DMS114 treated with DMSO at 0.1 percent for 48 hours (cell line): ENCODE measurements at regions not wholly inside any gene's neighbourhood (a gene's known extent, or its start where the extent isn't known, plus 50 kb on each side); places are given as distances from the start of the nearest gene placed in this dataset.
A peak's percentile ranks its signal among the peaks of the same experiment; 100 is the strongest.
"Not testable (repeated sequence)": the region's sequence is repeated elsewhere in the genome, so short reads cannot be mapped to it uniquely, and the experiment has no call there.

Source experiments
- DNase-seq: peaks from one replicate; lab custom pipeline; 2025; ENCODE audit not compliant: unreplicated experiment; lab: John Stamatoyannopoulos, UW

- no peak for DNase-seq
These were observed 442.0 kb downstream of the MDFIC start for GRCh38 chr7:115363916-115364315.

- no peak for DNase-seq
These were observed 438.1 kb downstream of the MDFIC start for GRCh38 chr7:115359955-115360354.

GRCh38 chr7:115359119-115359518, 437.2 kb downstream of the MDFIC start:
- no peak for DNase-seq

GRCh38 chr7:115357703-115357999, 435.8 kb downstream of the MDFIC start:
- no peak for DNase-seq

- DNase-seq: no peak
These were observed 435.3 kb downstream of the MDFIC start for GRCh38 chr7:115356999-115357702.

- DNase-seq: peak; percentile 8
These were observed 434.3 kb downstream of the MDFIC start for GRCh38 chr7:115356139-115356746.

GRCh38 chr7:115354925-115355324, 433.0 kb downstream of the MDFIC start:
- no peak for DNase-seq

- no peak for DNase-seq
These were observed 430.5 kb downstream of the MDFIC start for GRCh38 chr7:115352375-115352774.

GRCh38 chr7:115350764-115351163, 428.9 kb downstream of the MDFIC start:
- no peak for DNase-seq

- no peak for DNase-seq
These were observed 427.7 kb downstream of the MDFIC start for GRCh38 chr7:115349635-115350034.

GRCh38 chr7:115346685-115347084, 424.8 kb downstream of the MDFIC start:
- DNase-seq: no peak

GRCh38 chr7:115340828-115341227, 418.9 kb downstream of the MDFIC start:
- peak; percentile 1 for DNase-seq

GRCh38 chr7:115338016-115338415, 416.1 kb downstream of the MDFIC start:
- no peak for DNase-seq

- no peak for DNase-seq
These were observed 410.8 kb downstream of the MDFIC start for GRCh38 chr7:115332691-115333090.

GRCh38 chr7:115329006-115329405, 407.1 kb downstream of the MDFIC start:
- no peak for DNase-seq

- DNase-seq: no peak
These were observed 406.1 kb downstream of the MDFIC start for GRCh38 chr7:115328018-115328417.

- no peak for DNase-seq
These were observed 405.4 kb downstream of the MDFIC start for GRCh38 chr7:115327326-115327725.

- DNase-seq: no peak
These were observed 397.6 kb downstream of the MDFIC start for GRCh38 chr7:115319541-115319940.

- DNase-seq: not testable (repeated sequence)
These were observed 388.4 kb downstream of the MDFIC start for GRCh38 chr7:115310316-115310715.

- DNase-seq: no peak
These were observed 384.7 kb downstream of the MDFIC start for GRCh38 chr7:115306586-115306985.

GRCh38 chr7:115300231-115300870, 378.5 kb downstream of the MDFIC start:
- no peak for DNase-seq

- no peak for DNase-seq
These were observed 377.6 kb downstream of the MDFIC start for GRCh38 chr7:115299397-115300037.
